PC-9 (cell line): ENCODE measurements at regions not wholly inside any gene's neighbourhood (a gene's known extent, or its start where the extent isn't known, plus 50 kb on each side); places are given as distances from the start of the nearest gene placed in this dataset.

Experiments
- EZH2 ChIP-seq: fragments of 200-600 bp; sonication (generic); IDR thresholded peaks from 2 replicates; pipeline ENCODE4 v1.8.0; 2017; ENCODE audit warnings: antibody characterized with exemption, low read depth
- TF ChIP-seq, protein P1 (sequence below): fragments of 200-600 bp; sonication (generic); conservative IDR thresholded peaks from 2 replicates; pipeline ENCODE4 v1.6.1; 2017; ENCODE audit warnings: mixed run types, antibody characterized with exemption, mild to moderate bottlenecking, moderate library complexity

GRCh38 chr6:56716229-56716628, 73.5 kb upstream of the DST start:
- TF ChIP-seq, protein P1, sequence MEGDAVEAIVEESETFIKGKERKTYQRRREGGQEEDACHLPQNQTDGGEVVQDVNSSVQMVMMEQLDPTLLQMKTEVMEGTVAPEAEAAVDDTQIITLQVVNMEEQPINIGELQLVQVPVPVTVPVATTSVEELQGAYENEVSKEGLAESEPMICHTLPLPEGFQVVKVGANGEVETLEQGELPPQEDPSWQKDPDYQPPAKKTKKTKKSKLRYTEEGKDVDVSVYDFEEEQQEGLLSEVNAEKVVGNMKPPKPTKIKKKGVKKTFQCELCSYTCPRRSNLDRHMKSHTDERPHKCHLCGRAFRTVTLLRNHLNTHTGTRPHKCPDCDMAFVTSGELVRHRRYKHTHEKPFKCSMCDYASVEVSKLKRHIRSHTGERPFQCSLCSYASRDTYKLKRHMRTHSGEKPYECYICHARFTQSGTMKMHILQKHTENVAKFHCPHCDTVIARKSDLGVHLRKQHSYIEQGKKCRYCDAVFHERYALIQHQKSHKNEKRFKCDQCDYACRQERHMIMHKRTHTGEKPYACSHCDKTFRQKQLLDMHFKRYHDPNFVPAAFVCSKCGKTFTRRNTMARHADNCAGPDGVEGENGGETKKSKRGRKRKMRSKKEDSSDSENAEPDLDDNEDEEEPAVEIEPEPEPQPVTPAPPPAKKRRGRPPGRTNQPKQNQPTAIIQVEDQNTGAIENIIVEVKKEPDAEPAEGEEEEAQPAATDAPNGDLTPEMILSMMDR: no peak
- TF ChIP-seq EZH2: no peak
